SU-DHL-6 (cell line): ENCODE measurements at regions not wholly inside any gene's neighbourhood (a gene's known extent, or its start where the extent isn't known, plus 50 kb on each side); places are given as distances from the start of the nearest gene placed in this dataset.

Experiments used
- CTCF ChIP-seq: fragments of 200-600 bp; sonication (generic); IDR thresholded peaks from one replicate; pipeline ENCODE4 v1.5.1; 2017; ENCODE audit warnings: antibody characterized with exemption, mild to moderate bottlenecking, low read length, moderate library complexity; ENCODE audit not compliant: insufficient read depth, poor library complexity, severe bottlenecking
- EZH2phosphoT487 ChIP-seq: fragments of 200-600 bp; sonication (generic), shearing (Covaris generic); conservative IDR thresholded peaks from 2 replicates; pipeline ENCODE4 v1.6.1; 2018; ENCODE audit warnings: mild to moderate bottlenecking, antibody characterized with exemption, low read length, moderate library complexity, mixed read lengths

GRCh38 chr11:12604557-12605153, 69.6 kb upstream of the TEAD1 start:
- TF ChIP-seq CTCF = no peak
- no peak for TF ChIP-seq EZH2phosphoT487
